ENCODE measurements at regions not wholly inside any gene's neighbourhood (a gene's known extent, or its start where the extent isn't known, plus 50 kb on each side); places are given as distances from the start of the nearest gene placed in this dataset.

- H3K27ac ChIP-seq (ENCODE audit: insufficient read depth, low read length, poor library complexity, severe bottlenecking) = no peak overlapping the region
- H3K4me3 ChIP-seq (ENCODE audit: insufficient read depth, low read depth, low read length, poor library complexity, severe bottlenecking) = no peak overlapping the region
- no peaks in the 10 kb centered on the region for H3K27me3 ChIP-seq (replicated peaks; ENCODE audit: control insufficient read depth, insufficient read depth, low read length, poor library complexity, severe bottlenecking)
- H3K36me3 ChIP-seq (ENCODE audit: control insufficient read depth, insufficient read depth, low read length) = no peaks in the 10 kb centered on the region
- no peak for DNase-seq
- H3K9me3 ChIP-seq (ENCODE audit: control insufficient read depth, low read length) = no peaks in the 10 kb centered on the region
- H3K4me1 ChIP-seq (ENCODE audit: control insufficient read depth, insufficient read depth, low read length, poor library complexity, severe bottlenecking) = no peaks in the 10 kb centered on the region
These were observed 511.6 kb upstream of the PROK2 start for GRCh38 chr3:72296477-72297111.

- no peaks in the 10 kb centered on the region for H3K4me1 ChIP-seq (ENCODE audit: control insufficient read depth, insufficient read depth, low read length, poor library complexity, severe bottlenecking)
- no peaks in the 10 kb centered on the region for H3K9me3 ChIP-seq (ENCODE audit: control insufficient read depth, low read length)
- H3K27me3 ChIP-seq (replicated peaks; ENCODE audit: control insufficient read depth, insufficient read depth, low read length, poor library complexity, severe bottlenecking) = no peaks in the 10 kb centered on the region
- no peak overlapping the region for H3K27ac ChIP-seq (ENCODE audit: insufficient read depth, low read length, poor library complexity, severe bottlenecking)
- H3K4me3 ChIP-seq (ENCODE audit: insufficient read depth, low read depth, low read length, poor library complexity, severe bottlenecking) = no peak overlapping the region
- DNase-seq = no peak
- no peaks in the 10 kb centered on the region for H3K36me3 ChIP-seq (ENCODE audit: control insufficient read depth, insufficient read depth, low read length)
These were observed 511.1 kb upstream of the PROK2 start for GRCh38 chr3:72295962-72296450.

GRCh38 chr3:72295276-72295961 lies 510.5 kb upstream of the PROK2 start:
- Histone ChIP-seq H3K4me3 (ENCODE audit: insufficient read depth, low read depth, low read length, poor library complexity, severe bottlenecking) (no peak overlapping the region), H3K36me3 (ENCODE audit: control insufficient read depth, insufficient read depth, low read length) (no peaks in the 10 kb centered on the region), H3K9me3 (ENCODE audit: control insufficient read depth, low read length) (no peaks in the 10 kb centered on the region), H3K27ac (ENCODE audit: insufficient read depth, low read length, poor library complexity, severe bottlenecking) (no peak overlapping the region), H3K27me3 (replicated peaks; ENCODE audit: control insufficient read depth, insufficient read depth, low read length, poor library complexity, severe bottlenecking) (no peaks in the 10 kb centered on the region), H3K4me1 (ENCODE audit: control insufficient read depth, insufficient read depth, low read length, poor library complexity, severe bottlenecking) (no peaks in the 10 kb centered on the region)
- no peak for DNase-seq

GRCh38 chr3:72290859-72291638 lies 506.1 kb upstream of the PROK2 start:
- no peak for DNase-seq
- H3K27me3 ChIP-seq (replicated peaks; ENCODE audit: control insufficient read depth, insufficient read depth, low read length, poor library complexity, severe bottlenecking) = no peaks in the 10 kb centered on the region
- no peaks in the 10 kb centered on the region for H3K9me3 ChIP-seq (ENCODE audit: control insufficient read depth, low read length)
- H3K36me3 ChIP-seq (ENCODE audit: control insufficient read depth, insufficient read depth, low read length) = no peaks in the 10 kb centered on the region
- H3K4me3 ChIP-seq (ENCODE audit: insufficient read depth, low read depth, low read length, poor library complexity, severe bottlenecking) = no peak overlapping the region
- no peak overlapping the region for H3K27ac ChIP-seq (ENCODE audit: insufficient read depth, low read length, poor library complexity, severe bottlenecking)
- H3K4me1 ChIP-seq (ENCODE audit: control insufficient read depth, insufficient read depth, low read length, poor library complexity, severe bottlenecking) = peaks cover 6% of the 10 kb centered on the region

GRCh38 chr3:72289692-72290071 lies 504.7 kb upstream of the PROK2 start:
- H3K4me1 ChIP-seq (ENCODE audit: control insufficient read depth, insufficient read depth, low read length, poor library complexity, severe bottlenecking) = peaks cover 6% of the 10 kb centered on the region
- no peaks in the 10 kb centered on the region for H3K36me3 ChIP-seq (ENCODE audit: control insufficient read depth, insufficient read depth, low read length)
- DNase-seq = no peak
- H3K9me3 ChIP-seq (ENCODE audit: control insufficient read depth, low read length) = no peaks in the 10 kb centered on the region
- no peaks in the 10 kb centered on the region for H3K27me3 ChIP-seq (replicated peaks; ENCODE audit: control insufficient read depth, insufficient read depth, low read length, poor library complexity, severe bottlenecking)
- H3K27ac ChIP-seq (ENCODE audit: insufficient read depth, low read length, poor library complexity, severe bottlenecking) = no peak overlapping the region
- H3K4me3 ChIP-seq (ENCODE audit: insufficient read depth, low read depth, low read length, poor library complexity, severe bottlenecking) = no peak overlapping the region

GRCh38 chr3:72288955-72289691 lies 504.2 kb upstream of the PROK2 start:
- DNase-seq = no peak
- no peaks in the 10 kb centered on the region for H3K36me3 ChIP-seq (ENCODE audit: control insufficient read depth, insufficient read depth, low read length)
- no peaks in the 10 kb centered on the region for H3K27me3 ChIP-seq (replicated peaks; ENCODE audit: control insufficient read depth, insufficient read depth, low read length, poor library complexity, severe bottlenecking)
- H3K9me3 ChIP-seq (ENCODE audit: control insufficient read depth, low read length) = no peaks in the 10 kb centered on the region
- peaks cover 6% of the 10 kb centered on the region for H3K4me1 ChIP-seq (ENCODE audit: control insufficient read depth, insufficient read depth, low read length, poor library complexity, severe bottlenecking)
- peak overlapping the region; percentile 33 for H3K4me3 ChIP-seq (ENCODE audit: insufficient read depth, low read depth, low read length, poor library complexity, severe bottlenecking)
- no peak overlapping the region for H3K27ac ChIP-seq (ENCODE audit: insufficient read depth, low read length, poor library complexity, severe bottlenecking)

- no peaks in the 10 kb centered on the region for H3K9me3 ChIP-seq (ENCODE audit: control insufficient read depth, low read length)
- DNase-seq = no peak
- no peak overlapping the region for H3K27ac ChIP-seq (ENCODE audit: insufficient read depth, low read length, poor library complexity, severe bottlenecking)
- peaks cover 6% of the 10 kb centered on the region for H3K4me1 ChIP-seq (ENCODE audit: control insufficient read depth, insufficient read depth, low read length, poor library complexity, severe bottlenecking)
- no peak overlapping the region for H3K4me3 ChIP-seq (ENCODE audit: insufficient read depth, low read depth, low read length, poor library complexity, severe bottlenecking)
- no peaks in the 10 kb centered on the region for H3K36me3 ChIP-seq (ENCODE audit: control insufficient read depth, insufficient read depth, low read length)
- no peaks in the 10 kb centered on the region for H3K27me3 ChIP-seq (replicated peaks; ENCODE audit: control insufficient read depth, insufficient read depth, low read length, poor library complexity, severe bottlenecking)
These were observed 503.0 kb upstream of the PROK2 start for GRCh38 chr3:72287956-72288355.

GRCh38 chr3:72285502-72285901 lies 500.6 kb upstream of the PROK2 start:
- Histone ChIP-seq H3K4me1 (ENCODE audit: control insufficient read depth, insufficient read depth, low read length, poor library complexity, severe bottlenecking) (peaks cover 6% of the 10 kb centered on the region), H3K27me3 (replicated peaks; ENCODE audit: control insufficient read depth, insufficient read depth, low read length, poor library complexity, severe bottlenecking) (no peaks in the 10 kb centered on the region), H3K4me3 (ENCODE audit: insufficient read depth, low read depth, low read length, poor library complexity, severe bottlenecking) (no peak overlapping the region), H3K27ac (ENCODE audit: insufficient read depth, low read length, poor library complexity, severe bottlenecking) (no peak overlapping the region), H3K9me3 (ENCODE audit: control insufficient read depth, low read length) (no peaks in the 10 kb centered on the region), H3K36me3 (ENCODE audit: control insufficient read depth, insufficient read depth, low read length) (no peaks in the 10 kb centered on the region)
- no peak for DNase-seq

- DNase-seq = no peak
- H3K27ac ChIP-seq (ENCODE audit: insufficient read depth, low read length, poor library complexity, severe bottlenecking) = no peak overlapping the region
- H3K4me1 ChIP-seq (ENCODE audit: control insufficient read depth, insufficient read depth, low read length, poor library complexity, severe bottlenecking) = peaks cover 6% of the 10 kb centered on the region
- no peak overlapping the region for H3K4me3 ChIP-seq (ENCODE audit: insufficient read depth, low read depth, low read length, poor library complexity, severe bottlenecking)
- no peaks in the 10 kb centered on the region for H3K36me3 ChIP-seq (ENCODE audit: control insufficient read depth, insufficient read depth, low read length)
- no peaks in the 10 kb centered on the region for H3K9me3 ChIP-seq (ENCODE audit: control insufficient read depth, low read length)
- no peaks in the 10 kb centered on the region for H3K27me3 ChIP-seq (replicated peaks; ENCODE audit: control insufficient read depth, insufficient read depth, low read length, poor library complexity, severe bottlenecking)
These were observed 499.5 kb upstream of the PROK2 start for GRCh38 chr3:72284471-72284870.
